RPMI7951 (cell line): ENCODE measurements at regions not wholly inside any gene's neighbourhood (a gene's known extent, or its start where the extent isn't known, plus 50 kb on each side); places are given as distances from the start of the nearest gene placed in this dataset.
"Not testable (repeated sequence)": the region's sequence is repeated elsewhere in the genome, so short reads cannot be mapped to it uniquely, and the experiment has no call there.

Source experiments
- DNase-seq: peaks from one replicate; pipeline ENCODE4 v3.0.0-alpha.2; 2012; ENCODE audit warnings: low read depth

DNA sequence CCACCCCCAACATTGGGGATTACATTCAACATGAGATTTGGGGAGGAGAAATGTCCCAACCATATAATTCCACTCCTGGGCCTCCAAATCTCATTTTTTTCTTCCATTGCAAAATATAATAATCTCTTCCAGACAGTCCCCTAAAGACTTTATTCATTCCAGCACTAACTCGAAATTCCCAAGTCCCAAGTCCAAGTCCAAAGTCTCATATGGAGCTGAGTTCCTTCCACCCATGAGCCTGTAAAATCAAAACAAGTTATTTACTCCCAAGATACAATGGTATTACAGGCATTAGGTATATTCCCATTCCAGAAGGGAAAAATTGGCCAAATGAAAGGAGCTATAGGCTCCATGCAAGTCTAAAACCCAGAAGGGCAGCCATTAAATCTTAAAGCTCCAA, 56.7 kb downstream of the P2RY1 start:
- DNase-seq, result no peak

DNA sequence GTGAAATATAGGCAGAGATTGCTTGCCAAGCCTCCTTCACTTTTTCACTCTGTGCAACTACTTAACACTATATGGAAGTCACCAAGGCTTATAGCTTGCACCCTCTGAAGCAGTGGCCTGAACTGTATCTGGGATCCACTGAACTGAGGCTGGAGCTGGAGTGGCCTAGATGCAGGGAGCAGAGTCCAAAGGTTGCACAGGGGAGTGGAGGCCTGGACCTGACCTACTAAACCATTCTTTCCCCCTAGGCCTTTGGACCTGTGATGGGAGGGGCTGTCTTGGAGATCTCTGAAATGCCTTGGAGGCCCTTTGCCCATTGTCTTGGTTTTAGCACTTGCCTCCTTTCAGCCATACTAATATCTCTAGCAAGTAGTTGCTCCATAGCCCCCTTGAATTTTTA, 57.5 kb downstream of the P2RY1 start:
- DNase-seq, result no peak

DNA sequence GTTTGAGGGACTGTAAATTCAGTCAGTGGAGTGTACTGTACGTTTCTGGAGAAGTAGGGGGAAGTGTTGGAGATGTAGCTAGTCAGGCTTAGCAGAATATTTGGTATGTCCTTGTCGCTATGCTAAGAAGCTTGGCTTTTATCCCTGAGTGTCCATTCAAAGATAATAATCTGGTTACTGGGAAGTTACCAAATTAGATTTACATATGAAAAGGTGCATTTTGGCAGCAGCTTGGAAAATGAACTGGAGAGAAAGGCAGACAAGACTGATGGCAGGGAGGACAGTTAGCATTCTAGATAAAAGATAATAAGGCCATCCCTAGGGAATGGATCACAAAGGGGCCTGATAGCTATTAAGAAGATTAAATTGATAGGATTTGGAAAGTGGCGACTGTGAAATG, 58.7 kb downstream of the P2RY1 start:
- no peak for DNase-seq

DNA sequence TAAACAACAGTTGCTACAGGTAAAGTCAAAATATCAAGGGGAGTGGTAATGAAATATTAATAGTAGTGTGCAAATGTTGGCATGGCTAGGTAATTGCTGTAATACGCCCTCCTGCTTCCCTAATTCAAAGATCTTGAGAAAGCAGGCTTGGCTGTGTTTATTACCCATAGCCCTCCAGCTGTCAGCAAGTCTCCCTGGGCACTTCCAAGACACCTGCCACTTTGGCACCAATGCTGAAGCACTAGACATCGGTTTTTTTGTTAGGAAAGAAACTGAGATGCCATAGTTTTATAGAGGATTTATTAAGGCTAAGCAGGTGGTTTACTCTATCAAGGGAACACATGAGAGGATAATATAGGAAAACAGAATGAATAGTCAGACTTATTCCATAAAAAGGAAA, 64.4 kb downstream of the P2RY1 start:
- DNase-seq, result no peak

DNA sequence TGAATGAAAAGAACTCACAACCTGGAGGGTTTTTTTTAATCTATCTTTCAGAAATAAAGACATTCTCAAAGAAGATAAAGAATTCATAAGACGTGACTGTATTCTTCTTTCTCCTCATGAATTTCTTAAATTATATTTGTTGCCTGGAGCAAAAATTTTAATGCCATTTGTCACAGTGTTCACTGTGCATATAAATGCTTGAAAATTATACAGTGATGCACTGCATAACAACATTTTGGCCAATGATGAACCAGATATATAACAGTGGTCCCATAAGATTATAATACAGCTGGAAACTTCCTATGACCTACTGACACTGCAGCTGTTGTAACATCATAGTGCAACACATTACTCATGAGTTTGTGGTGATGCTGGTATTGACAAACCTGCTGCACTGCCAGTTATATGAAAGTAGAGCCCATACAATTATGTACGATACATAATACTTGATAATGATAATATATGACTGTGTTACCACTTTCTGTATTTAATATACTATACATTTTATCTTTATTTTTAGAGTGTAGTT, 67.3 kb downstream of the P2RY1 start:
- DNase-seq, result no peak

DNA sequence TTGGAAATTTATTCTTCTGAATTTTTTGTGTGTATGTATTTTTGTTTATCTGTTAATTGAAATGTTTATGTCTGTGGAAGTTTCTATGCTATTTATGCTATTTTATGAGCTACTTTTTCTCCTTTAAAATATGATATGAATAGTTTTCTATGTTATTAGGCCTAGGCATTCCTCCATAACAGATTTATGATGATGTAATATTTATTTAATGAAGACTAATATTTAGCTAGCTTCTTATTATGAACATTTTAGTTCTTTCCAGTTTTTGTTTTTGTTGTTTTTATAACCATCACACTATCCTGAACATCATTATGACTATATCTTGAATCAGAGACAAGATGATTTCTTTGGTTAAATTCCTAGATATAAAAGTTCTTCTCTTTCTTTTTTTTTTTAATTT, 70.7 kb downstream of the P2RY1 start:
- no peak for DNase-seq

DNA sequence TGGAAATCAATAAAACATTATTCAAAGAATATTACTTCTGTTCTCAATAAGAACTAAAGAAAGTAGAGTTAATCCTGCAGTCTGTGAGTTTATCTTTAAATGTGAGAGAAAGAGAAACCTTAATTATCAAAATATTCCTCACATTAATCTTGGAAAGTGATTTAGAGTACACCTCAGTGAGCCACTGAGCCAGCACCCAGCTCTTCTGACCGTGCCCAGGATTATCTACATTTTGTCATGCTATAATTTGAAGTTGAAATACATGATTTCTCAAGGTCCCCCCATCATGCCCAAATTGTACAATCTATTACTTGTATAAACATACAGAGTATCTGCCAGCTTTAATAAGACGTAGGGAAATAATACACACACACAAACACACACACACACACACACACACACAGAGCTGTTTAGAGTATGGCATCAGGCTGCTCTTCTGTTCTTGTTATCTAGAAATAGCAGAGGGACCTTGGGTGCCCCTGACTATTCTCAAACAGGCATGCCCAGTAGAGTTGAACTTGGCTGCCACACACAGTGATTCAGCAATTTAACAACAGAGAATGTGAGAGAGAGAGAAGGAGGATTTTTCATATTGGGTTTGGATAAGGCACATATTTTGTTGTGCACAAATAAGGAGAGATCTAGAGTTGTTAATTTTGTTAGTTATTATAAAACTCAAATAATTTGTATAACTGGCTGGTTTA, 74.4 kb downstream of the P2RY1 start:
- no peak for DNase-seq

DNA sequence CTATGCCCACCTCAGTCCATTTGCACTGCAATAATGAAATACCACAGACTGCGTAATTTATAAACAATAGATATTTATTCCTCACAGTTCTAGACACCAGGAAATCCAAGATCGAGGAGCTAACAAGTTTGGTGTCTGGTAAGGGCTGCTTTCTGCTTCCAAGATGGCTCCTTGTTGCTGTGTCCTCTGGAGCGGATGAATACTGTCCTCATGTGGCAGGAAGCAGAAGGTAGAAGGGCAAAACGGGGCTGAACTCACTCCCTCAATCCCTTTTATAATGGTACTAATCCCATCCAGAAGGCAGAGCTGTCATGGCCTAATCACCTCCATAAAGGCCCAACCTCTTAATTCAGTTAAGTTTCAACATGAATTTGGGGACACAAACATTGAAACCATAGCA, 75.3 kb downstream of the P2RY1 start:
- no peak for DNase-seq

DNA sequence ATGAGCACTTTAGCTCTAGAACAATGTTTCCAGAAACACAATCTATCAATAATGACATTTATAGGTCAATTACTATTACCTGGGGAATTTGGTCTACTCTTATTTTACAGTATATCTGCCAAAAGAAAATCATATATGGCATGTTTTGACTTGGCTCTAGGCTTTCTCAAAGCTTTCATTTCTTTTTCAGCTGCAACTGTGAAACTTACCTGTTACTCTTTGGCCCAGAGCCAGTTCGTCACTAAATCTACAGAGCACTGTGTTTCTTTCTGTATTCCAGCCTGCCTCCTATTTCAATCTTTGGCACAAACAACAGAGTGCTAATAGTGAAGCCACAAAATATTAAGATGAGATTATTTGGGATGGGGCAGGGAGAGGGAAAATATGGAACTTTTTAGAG, 76.0 kb downstream of the P2RY1 start:
- DNase-seq, result no peak

DNA sequence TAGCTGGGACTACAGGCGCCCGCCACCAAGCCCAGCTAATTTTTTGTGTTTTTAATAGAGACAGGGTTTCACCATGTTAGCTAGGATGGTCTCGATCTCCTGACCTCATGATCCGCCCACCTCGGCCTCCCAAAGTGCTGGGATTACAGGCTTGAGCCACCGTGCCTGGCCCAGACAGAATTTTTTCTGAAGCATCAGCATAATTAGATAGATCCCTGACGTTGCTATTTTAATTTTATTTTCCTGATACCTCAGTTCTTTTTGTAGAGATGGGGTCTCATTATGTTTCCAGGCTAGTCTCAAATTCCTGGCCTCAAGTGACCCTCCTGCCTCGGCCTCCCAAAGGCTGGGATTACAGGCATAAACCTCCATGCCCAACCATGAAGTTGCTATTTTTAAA, 79.8 kb downstream of the P2RY1 start:
- DNase-seq, result not testable (repeated sequence)

DNA sequence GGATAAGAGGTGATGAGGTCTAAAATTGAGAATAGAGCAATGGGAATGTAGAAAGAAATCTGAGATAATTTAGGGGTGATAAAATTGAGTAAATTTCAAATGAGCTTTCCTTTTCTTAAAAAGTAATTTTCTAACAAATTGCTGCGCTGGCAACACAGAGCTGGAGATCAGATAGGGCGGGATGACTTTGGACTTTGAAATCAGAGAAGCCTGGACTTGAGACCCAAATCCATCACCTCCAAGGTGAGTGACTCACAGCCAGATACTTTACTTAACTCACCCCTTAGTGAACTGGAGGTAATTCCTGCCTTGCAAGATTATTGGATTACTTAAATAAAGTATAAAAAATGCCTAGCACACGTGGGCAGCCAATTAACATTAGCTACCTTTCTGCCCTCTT, 80.8 kb downstream of the P2RY1 start:
- no peak for DNase-seq

DNA sequence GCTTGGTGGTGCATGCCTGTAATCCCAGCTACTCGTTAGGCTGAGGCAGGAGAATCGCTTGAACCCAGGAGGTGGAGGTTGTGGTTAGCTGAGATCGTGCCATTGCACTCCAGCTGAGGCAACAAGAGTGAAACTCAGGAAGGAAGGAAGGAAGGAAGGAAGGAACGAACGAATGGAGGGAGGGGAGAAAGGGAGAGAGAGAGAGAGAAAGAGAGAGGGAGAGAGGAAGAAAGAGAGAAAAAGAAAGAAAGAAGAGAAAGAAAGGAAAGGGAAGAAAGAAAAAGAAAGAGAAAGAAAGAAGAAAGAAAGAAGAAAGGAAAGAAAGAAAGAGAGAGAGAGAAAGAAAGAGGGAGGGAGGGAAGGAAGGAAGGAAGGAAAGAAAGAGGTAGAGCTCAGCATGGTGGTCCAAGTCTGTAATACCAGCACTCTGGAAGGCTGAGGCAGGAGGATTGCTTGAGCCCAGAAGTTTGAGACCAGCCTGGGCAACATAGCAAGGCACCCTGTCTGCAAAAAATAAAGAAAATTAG, 81.9 kb downstream of the P2RY1 start:
- DNase-seq, result no peak

DNA sequence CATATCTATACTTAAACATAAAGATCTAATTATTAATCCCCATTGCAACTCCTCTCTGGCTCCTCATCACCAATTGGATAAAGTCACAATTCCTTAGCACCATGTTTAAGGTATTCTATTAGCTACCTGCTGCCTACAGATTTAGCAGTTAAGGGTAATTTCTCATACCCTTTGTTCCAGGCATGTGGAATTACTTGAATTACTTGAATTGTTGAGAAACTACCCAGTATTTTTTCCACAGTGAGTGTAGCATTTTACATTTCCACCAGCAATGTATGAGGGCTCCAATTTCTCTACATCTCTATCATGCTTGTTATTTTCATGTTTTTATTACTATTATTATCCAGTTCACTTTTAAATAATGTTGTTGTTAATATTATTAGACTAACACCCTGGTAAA, 86.4 kb downstream of the P2RY1 start:
- DNase-seq, result no peak

DNA sequence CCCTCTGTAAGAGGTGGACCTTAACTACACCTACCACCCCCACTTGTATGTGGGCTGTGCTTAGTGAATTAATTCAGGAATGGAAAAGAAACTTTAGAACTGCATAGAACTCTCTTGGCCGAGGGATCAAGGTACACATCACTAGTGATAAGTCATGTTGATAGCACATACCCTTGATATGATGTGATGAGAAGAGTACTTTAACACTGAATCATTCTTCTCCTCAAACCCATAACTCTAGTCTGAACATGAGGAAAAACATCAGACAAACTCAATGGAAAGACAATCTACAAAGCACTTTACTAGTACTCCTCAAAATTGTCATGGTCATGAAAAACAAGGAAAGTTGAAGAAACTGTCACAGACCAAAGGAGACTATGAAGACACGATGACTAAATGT, 87.6 kb downstream of the P2RY1 start:
- DNase-seq, result no peak

DNA sequence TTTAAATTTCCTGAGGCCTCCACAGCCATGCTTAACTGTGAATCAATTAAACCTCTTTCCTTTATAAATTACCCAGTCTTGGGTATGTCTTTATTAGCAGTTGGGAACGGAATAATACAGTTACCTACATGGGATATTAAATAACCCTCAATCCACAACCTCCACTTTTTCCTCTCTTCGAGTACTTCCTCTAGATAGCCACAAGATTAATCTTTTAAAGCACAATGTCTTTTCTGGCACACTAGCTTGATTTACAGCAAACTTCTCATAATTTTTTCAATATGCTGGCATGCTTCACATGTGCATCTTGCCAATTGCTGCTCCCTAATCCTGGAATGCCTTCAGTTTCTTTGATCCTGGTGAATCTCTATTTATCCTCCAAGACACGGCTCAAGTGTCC, 92.2 kb downstream of the P2RY1 start:
- no peak for DNase-seq

DNA sequence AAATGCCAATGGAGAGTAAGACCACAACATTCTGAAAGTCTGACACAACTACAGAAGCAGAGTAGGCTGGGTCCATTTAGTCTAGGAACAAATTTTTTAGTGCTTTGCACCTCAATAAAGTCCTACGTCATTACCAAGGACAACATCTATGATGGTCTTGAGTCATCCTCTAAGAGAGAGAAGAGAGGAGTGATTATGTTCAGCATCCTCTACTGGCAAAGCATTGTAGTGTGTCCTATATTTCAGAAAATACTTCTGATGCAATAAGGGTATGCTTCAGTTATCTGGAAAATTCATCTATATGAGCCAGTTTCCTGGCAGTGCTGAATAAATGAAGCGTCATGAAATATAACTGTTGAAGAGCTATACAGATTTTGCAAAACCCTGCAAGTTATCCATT, 95.6 kb downstream of the P2RY1 start:
- no peak for DNase-seq

DNA sequence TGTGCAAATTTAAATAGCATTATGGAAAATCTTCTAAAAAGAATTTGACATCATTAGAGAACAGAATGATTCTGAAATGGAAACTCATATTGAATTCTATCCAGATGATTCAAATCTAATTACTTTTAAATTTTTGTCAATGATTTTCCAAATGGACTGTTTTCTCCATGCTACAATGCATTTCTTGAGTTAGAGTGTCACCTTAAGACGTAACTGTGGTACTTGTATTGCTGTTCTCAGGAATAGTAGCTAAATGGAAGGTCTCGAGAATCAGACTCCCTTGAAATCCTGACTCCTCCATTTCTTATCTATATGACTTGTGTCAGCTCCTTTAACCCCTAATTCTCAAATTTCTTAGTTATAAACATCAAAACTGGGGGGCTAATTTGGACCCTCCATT, 102.3 kb downstream of the P2RY1 start:
- no peak for DNase-seq

DNA sequence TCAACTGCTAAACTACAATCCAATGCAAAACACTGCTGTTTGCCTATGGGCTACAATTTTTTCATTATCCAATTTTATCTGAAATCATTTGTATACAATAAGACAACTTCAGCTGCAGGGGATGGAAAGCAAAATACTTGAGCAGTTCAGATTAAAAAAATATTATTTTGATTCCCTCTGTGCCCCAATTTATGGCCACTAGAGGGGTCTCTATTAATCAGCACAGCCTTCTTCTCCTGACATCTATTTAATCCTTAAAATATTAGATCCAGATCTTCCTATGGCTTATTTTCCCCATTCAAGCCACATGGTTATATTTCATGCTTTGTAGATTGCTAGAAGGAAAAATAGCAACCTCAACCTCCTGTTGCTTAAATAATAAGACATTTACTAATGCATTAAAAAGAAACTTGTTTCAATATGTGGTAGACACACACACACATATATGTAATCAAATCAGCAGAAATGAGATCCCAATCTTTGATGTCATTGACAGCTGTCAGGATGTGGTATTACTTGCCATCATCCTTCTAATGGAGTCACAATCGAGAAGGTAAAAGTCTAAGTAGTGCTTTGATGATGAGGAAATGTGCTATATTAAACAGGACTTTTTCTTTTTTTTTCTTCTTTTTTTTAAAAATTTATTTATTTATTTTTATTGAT, 104.2 kb downstream of the P2RY1 start:
- DNase-seq, result no peak

DNA sequence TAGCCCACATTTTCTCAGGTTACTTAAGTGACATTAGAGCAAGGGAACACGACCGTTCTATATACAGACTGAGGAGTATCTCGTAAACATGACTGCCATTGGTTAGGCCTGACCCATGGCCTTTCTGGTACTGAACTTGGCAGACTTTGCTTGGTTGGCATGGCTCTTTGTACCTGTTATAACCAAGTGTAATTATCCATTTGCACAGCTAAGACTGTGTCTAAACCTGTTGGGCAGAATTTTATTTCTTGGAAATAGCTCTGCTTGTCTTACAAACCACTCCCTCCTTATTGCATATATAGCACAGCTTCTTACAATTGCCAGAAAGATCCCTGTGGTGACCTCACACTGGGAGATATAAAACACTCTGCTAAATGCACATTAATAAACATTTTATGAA, 106.9 kb downstream of the P2RY1 start:
- no peak for DNase-seq

DNA sequence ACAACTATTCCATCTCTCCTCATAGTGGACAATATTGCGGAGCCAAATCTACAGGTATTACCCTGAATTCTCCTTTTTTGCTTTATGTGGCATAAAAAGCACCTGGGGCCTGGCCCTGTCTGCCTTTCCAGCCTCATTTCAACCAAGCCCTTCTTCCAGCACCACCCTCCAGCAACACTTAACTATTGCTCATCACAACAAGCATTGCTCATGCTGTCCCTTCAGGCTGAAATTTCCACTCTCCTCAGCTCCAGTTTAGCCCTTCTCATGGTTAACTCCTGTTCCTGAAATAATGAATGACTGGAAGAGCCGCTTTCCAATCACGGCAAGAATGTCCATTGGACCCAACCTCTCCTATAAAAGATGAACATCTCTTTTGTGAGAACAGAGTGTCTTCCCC, 107.4 kb downstream of the P2RY1 start:
- no peak for DNase-seq

DNA sequence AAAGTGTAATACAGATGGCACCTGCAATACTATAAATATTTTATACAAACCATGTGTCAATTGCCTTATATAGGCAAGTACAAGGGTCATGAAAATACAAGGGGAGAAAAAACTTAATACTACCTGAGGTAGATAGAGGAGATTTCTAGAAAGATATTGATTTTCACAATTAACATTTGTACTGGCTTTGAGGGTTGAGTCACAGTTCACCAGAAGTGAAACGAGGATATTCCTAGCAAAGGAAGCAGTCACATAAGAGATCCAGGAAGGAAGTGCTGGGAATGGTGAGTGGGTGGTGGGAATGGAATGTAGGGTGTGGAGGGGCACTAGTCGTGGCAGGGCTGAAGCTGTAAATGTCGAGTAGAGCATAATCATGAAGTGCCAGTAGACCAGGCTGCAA, 108.7 kb downstream of the P2RY1 start:
- DNase-seq, result no peak

DNA sequence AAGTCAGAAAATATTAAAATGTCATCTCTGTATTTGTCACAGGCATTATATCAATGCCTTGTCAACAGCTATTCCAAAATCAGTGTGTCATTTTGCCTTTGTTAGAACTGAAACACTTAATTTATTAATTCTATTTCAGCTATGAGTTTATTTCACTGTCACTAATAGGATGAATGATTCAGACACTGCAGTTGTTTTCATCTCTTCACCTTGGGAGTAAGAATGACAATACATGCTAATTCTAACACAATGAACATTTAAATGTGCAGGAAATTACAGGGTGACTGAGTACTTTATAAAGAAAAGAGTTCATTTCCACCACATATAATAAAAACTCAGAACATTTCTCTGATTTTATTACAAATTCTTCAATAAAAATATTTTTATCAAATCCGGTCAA, 109.7 kb downstream of the P2RY1 start:
- no peak for DNase-seq

DNA sequence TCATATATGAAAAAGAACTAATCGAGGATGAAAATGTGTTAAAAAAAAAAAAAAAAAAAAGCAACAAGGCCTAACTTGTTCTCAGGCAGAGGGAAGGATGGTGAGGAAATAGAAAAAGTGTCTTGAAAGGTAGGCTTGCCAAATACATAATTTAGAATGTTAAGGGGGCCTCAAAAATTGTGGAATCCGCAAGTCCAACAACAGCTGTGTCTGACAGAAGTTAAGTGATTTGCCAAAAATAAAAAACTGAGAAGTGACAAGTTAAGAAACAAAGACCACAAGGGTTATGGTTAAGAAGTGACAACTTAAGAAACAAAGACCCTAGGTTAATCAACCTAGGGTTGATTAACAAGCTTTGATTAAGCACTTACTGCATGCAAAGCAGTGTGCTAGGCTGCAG, 110.6 kb downstream of the P2RY1 start:
- DNase-seq, result no peak

DNA sequence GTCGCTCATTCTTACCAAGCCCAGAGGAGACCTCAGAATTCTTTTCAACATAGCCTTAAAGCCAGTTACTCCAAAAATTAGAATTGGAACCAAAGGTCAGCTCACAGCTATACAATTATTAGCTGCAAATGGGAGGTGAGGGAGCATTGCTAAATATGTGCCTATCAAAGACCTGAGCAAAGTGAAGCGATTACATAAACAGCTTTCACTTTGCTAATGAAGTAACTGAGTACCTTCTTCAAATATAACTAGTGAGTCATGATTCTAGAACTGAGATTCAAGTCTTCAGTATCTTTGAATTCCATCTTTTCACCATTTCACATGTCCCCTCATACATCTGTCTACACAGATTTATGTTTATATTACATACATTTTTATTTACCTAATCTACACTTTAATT, 122.6 kb downstream of the P2RY1 start:
- DNase-seq, result no peak
